ENCODE measurements at regions not wholly inside any gene's neighbourhood (a gene's known extent, or its start where the extent isn't known, plus 50 kb on each side); places are given as distances from the start of the nearest gene placed in this dataset.

DNA sequence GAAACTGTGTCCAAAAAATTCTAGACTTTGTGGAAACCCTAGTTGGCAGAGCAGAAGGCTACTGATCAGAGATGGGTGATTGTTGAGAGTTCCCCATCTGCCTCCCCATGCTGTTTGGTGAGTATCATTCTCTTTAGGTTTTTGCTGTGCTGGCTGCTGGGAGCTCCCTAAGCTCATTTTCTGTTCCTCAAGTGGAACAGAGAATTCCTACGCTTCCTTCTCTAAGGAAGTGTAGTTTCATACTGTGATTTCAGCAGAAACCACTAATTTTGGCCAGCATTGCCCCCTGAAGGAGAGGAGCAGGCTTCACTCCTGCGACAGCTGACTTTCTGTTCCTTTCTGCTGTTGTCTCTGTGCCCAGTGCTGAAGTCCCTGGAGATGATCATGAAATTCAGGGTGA, 355.3 kb upstream of the NPVF start:
- no peaks in the 10 kb centered on the region for H3K4me1 ChIP-seq (ENCODE audit: control insufficient read depth, extremely low read depth, insufficient read depth, low read length)
- H3K9ac ChIP-seq (ENCODE audit: insufficient read depth, low read length), result no peak overlapping the region
- no peaks in the 10 kb centered on the region for H3K36me3 ChIP-seq (ENCODE audit: control insufficient read depth, insufficient read depth, low read length)
- TF ChIP-seq, protein P1, sequence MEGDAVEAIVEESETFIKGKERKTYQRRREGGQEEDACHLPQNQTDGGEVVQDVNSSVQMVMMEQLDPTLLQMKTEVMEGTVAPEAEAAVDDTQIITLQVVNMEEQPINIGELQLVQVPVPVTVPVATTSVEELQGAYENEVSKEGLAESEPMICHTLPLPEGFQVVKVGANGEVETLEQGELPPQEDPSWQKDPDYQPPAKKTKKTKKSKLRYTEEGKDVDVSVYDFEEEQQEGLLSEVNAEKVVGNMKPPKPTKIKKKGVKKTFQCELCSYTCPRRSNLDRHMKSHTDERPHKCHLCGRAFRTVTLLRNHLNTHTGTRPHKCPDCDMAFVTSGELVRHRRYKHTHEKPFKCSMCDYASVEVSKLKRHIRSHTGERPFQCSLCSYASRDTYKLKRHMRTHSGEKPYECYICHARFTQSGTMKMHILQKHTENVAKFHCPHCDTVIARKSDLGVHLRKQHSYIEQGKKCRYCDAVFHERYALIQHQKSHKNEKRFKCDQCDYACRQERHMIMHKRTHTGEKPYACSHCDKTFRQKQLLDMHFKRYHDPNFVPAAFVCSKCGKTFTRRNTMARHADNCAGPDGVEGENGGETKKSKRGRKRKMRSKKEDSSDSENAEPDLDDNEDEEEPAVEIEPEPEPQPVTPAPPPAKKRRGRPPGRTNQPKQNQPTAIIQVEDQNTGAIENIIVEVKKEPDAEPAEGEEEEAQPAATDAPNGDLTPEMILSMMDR (conservative IDR thresholded peaks at IDR 0.05 in 1 of 2, IDR thresholded peaks at IDR 0.05 in 1 of 2; ENCODE audit: low read depth in 1 of 2, low read length in 2 of 2), result no peak
- no peak for TF ChIP-seq EZH2 (IDR thresholded peaks at IDR 0.05; ENCODE audit: low read length, missing control alignments)
- no peak overlapping the region for H3K27ac ChIP-seq (ENCODE audit: insufficient read depth, low read length)
- H3K27me3 ChIP-seq (ENCODE audit: control insufficient read depth, insufficient read depth, low read length), result no peaks in the 10 kb centered on the region
- no peaks in the 10 kb centered on the region for H3K9me3 ChIP-seq (ENCODE audit: control insufficient read depth, insufficient read depth, low read depth, low read length)
- DNase-seq (ENCODE audit: low read depth in 2 of 2), result no peak
- no peaks in the 10 kb centered on the region for H3K79me2 ChIP-seq (ENCODE audit: control insufficient read depth, insufficient read depth, low read length)
- no peak overlapping the region for H3K4me3 ChIP-seq (replicated peaks in 1 of 4; ENCODE audit: control extremely low read depth in 1 of 4, insufficient read depth in 1 of 4, low read depth in 3 of 4, low read length in 4 of 4)
- H3K4me2 ChIP-seq (ENCODE audit: extremely low read depth, insufficient read depth, low read length), result no peak overlapping the region
- no peak overlapping the region for H2AFZ ChIP-seq (ENCODE audit: low read length)
- H4K20me1 ChIP-seq (ENCODE audit: control insufficient read depth, extremely low read depth, insufficient read depth, low read length), result no peaks in the 10 kb centered on the region

DNA sequence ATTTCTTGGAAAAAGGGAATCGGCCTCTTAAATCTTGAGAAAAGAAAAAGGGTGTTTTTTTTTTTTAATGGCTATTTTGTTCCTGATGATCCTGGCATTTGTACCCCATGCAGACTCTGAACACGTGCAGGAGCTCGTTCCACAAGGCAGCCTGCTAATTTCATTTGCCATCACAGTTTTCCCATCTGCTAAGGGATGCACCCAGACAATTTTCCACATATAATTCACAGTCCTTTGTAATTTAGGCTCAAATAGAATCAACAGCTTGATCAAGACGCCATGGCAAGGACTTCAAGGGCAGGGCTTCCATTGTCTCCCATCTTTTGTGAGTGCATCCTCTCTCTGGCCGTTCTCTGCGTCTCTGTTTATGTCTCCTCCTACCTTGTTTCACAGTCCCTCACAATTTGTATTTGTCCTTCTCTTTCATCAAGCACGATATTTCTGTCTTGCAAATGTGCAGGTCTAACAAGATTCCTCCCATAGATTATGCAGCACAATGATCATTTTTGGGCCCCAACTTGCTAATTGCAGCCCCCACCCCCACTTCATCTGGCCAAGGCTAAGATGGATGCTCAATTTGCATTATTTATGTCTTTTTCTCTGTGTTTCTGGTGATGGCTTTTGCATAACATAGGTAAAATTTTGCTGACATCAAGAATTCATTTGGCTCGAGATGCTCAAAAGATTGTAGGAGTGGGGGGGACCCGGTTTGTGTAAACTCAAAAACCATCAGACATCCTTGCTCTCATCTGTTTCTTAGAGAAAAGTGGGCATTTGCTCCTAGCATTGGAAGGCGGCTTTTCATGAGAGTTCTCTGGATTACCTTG, 356.0 kb upstream of the NPVF start:
- no peaks in the 10 kb centered on the region for H3K79me2 ChIP-seq (ENCODE audit: control insufficient read depth, insufficient read depth, low read length)
- no peaks in the 10 kb centered on the region for H3K27me3 ChIP-seq (ENCODE audit: control insufficient read depth, insufficient read depth, low read length)
- no peak for TF ChIP-seq EZH2 (IDR thresholded peaks at IDR 0.05; ENCODE audit: low read length, missing control alignments)
- TF ChIP-seq, protein P1 (conservative IDR thresholded peaks at IDR 0.05 in 1 of 2, IDR thresholded peaks at IDR 0.05 in 1 of 2; ENCODE audit: low read depth in 1 of 2, low read length in 2 of 2), result no peak
- H3K9me3 ChIP-seq (ENCODE audit: control insufficient read depth, insufficient read depth, low read depth, low read length), result no peaks in the 10 kb centered on the region
- H3K4me2 ChIP-seq (ENCODE audit: extremely low read depth, insufficient read depth, low read length), result no peak overlapping the region
- no peak overlapping the region for H2AFZ ChIP-seq (ENCODE audit: low read length)
- no peaks in the 10 kb centered on the region for H3K36me3 ChIP-seq (ENCODE audit: control insufficient read depth, insufficient read depth, low read length)
- H3K4me1 ChIP-seq (ENCODE audit: control insufficient read depth, extremely low read depth, insufficient read depth, low read length), result no peaks in the 10 kb centered on the region
- H3K27ac ChIP-seq (ENCODE audit: insufficient read depth, low read length), result no peak overlapping the region
- H3K9ac ChIP-seq (ENCODE audit: insufficient read depth, low read length), result no peak overlapping the region
- no peak overlapping the region for H3K4me3 ChIP-seq (replicated peaks in 1 of 4; ENCODE audit: control extremely low read depth in 1 of 4, insufficient read depth in 1 of 4, low read depth in 3 of 4, low read length in 4 of 4)
- H4K20me1 ChIP-seq (ENCODE audit: control insufficient read depth, extremely low read depth, insufficient read depth, low read length), result no peaks in the 10 kb centered on the region
- no peak for DNase-seq (ENCODE audit: low read depth in 2 of 2)

GRCh38 chr7:25586513-25586912, 358.2 kb upstream of the NPVF start:
- Histone ChIP-seq H2AFZ (ENCODE audit: low read length) (no peak overlapping the region), H3K27me3 (ENCODE audit: control insufficient read depth, insufficient read depth, low read length) (no peaks in the 10 kb centered on the region), H3K4me3 (replicated peaks in 1 of 4; ENCODE audit: control extremely low read depth in 1 of 4, insufficient read depth in 1 of 4, low read depth in 3 of 4, low read length in 4 of 4) (no peak overlapping the region), H3K4me2 (ENCODE audit: extremely low read depth, insufficient read depth, low read length) (no peak overlapping the region), H3K27ac (ENCODE audit: insufficient read depth, low read length) (no peak overlapping the region), H3K9me3 (ENCODE audit: control insufficient read depth, insufficient read depth, low read depth, low read length) (no peaks in the 10 kb centered on the region), H3K9ac (ENCODE audit: insufficient read depth, low read length) (no peak overlapping the region), H3K4me1 (ENCODE audit: control insufficient read depth, extremely low read depth, insufficient read depth, low read length) (no peaks in the 10 kb centered on the region), H3K36me3 (ENCODE audit: control insufficient read depth, insufficient read depth, low read length) (no peaks in the 10 kb centered on the region), H3K79me2 (ENCODE audit: control insufficient read depth, insufficient read depth, low read length) (no peaks in the 10 kb centered on the region), H4K20me1 (ENCODE audit: control insufficient read depth, extremely low read depth, insufficient read depth, low read length) (no peaks in the 10 kb centered on the region)
- TF ChIP-seq, protein P1 (conservative IDR thresholded peaks at IDR 0.05 in 1 of 2, IDR thresholded peaks at IDR 0.05 in 1 of 2; ENCODE audit: low read depth in 1 of 2, low read length in 2 of 2), result no peak
- no peak for DNase-seq (ENCODE audit: low read depth in 2 of 2)
